HG03565 (cell line): ENCODE measurements at regions not wholly inside any gene's neighbourhood (a gene's known extent, or its start where the extent isn't known, plus 50 kb on each side); places are given as distances from the start of the nearest gene placed in this dataset.

Source experiments
- ATAC-seq: cut with Tn5 transposase; IDR thresholded peaks from one replicate; pipeline ENCODE4 v1.9.1; 2021; ENCODE audit warnings: mild to moderate bottlenecking, moderate library complexity; ENCODE audit not compliant: unreplicated experiment

GRCh38 chr4:174438711-174439110 lies 83.6 kb downstream of the HPGD start:
- ATAC-seq = no peak

GRCh38 chr4:174437749-174438148 lies 84.5 kb downstream of the HPGD start:
- ATAC-seq = no peak

- ATAC-seq = no peak
Measured at GRCh38 chr4:174437324-174437723, 85.0 kb downstream of the HPGD start.

DNA sequence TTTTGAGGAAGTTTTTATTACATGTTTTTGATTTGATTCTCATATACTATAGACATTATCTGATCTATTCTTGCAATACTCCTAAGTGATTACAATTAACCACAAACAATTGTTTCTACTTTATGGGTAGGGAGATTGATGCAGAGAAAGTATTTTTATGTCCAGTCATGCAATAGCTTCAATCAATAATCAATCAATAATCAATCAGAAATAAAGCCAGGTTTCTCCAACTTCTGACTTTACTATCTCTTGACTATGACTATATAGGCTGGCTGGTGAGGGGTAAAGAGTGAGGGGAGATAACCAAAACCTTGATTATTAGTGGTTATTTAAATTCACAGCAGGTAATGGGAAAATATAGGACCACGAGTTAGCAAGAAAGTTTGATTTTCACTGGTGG lies 85.9 kb downstream of the HPGD start:
- no peak for ATAC-seq

DNA sequence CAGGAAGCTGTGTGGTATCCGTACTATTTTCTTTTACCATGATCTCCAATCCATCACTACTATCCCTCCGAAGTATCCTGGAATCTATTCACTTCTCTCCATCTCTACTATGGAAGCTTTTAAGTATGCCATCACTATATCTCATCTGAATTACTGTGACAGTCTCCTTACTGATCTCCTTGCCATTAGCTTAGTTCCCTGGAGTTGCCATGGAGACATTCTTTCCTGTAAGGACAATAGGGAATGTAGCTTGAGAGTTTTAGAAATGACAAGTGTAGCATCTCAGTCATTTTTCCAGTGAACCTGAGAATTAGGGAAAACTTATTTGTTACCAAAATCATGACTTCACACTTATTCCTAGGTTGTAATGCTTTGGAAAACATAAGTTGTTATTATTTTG lies 86.3 kb downstream of the HPGD start:
- ATAC-seq = no peak

- ATAC-seq = no peak
Measured at GRCh38 chr4:174434455-174434854, 87.8 kb downstream of the HPGD start.

DNA sequence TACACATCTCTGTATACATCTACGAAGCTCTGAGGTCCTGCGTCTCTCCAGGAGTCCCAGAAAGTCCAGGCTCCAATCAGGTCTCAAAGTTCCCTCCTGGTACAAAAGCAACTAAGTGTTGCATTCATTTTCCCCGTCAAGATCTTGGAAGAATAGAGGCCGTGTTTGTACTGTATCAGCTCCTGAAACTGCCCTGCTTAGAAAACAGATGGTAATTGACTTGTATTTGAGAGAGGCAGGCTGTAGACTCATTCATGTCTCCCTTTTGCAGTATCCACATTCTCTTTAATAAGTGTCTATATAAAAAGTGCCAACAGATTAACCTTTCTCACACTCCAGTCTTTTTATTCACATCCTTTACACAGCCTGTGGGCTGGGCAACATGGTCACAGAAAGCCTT lies 91.7 kb downstream of the HPGD start:
- ATAC-seq = no peak

DNA sequence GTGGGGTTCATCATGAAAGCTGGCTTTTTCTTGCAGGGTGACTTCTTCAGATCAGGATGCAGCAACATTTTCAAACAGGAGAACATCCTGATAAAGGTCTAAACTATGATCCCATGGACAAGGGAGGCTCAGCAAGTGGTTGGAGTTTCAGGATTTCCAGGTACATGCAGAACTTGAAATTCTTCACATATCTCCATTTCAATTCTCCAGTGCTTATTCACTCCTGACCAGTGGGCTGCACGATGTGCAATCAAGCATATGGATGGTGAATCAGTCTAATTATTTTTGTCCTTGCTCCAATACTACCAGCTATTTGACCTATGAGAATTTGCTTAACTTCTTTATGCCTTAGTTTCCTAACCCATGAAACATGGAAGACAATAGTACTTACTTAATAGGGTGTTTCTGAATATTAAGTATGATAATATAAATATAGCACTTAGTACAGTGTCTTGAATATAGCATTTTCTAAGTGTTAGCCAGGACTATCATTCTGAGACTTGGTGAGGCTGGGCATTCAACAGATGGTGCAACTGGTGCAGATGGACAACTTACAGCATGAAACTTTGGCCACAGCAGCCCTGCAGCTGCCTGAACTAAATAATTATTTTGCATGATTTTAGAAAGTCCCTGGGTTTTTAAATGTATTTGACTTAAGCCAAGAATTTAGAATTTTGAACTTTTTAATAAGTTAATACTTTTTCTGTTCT lies 92.4 kb downstream of the HPGD start:
- no peak for ATAC-seq

- ATAC-seq = no peak
Measured at GRCh38 chr4:174427571-174428140, 94.6 kb downstream of the HPGD start.

- no peak for ATAC-seq
Measured at GRCh38 chr4:174425669-174426068, 96.6 kb downstream of the HPGD start.

DNA sequence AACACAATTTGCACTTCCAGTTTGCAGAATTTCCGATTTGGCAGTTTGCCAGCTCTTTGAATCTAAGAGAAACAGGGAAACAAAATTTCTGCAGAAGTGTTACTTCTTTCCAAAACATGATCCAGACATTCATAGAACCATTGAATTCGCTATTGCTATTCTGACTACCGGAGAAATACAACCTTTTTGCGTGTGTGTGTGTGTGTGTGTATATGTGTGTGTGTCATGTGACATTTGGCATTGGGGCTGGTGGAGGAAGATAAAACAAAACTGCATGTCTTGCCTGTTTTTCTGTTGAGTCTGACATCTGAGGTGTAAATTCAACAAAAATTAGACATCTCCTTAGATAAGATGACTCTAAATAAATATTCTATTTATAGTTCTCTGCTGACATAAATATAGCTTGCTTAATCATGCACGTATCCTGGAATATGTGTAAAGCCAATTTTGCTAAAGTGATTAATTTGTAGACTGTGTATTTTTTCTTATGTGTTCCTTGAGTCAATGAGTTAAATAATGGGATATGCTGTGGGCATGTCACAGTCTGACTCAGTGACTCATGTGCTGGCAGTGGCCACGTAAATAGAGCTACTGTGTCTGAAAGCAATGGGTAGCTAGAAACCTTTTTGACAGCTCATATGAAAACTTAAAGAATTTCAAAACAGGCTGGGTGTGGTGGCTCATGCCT lies 98.9 kb downstream of the HPGD start:
- peak; percentile 78 for ATAC-seq

DNA sequence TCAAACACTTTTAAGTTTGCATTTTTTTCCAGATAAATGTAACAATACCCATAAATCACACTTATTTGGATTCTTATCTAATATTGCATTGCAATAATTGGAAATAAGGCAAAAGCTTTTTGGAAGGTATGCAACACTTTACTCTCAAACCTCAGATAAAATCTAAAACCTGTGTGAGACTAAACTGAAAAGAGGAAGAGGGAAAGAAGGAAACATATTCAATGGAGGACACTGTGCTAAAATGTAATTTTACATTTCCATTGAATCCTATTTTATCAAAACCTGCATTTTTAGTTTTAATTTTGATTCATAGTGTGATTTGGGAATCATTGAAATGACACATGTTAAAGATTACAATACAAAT lies 99.4 kb downstream of the HPGD start:
- no peak for ATAC-seq

DNA sequence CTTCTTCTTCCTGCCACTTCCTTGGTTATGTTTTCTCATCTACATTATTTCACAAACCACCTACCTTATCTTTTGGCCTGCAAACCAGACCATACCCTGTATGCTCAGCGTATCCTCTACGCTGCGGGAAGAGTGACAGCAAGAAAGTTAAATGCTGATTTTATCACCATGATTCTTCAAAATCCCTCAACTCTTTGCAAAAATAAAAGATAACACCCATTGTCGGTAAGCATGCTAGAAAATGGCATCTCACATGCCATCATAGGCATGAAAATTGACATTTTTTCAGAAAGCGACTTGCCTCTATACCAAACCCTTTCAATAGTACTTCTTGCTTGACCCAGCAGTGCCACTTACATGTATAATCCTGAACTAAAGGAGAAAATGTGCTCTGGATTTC lies 102.0 kb downstream of the HPGD start:
- no peak for ATAC-seq

DNA sequence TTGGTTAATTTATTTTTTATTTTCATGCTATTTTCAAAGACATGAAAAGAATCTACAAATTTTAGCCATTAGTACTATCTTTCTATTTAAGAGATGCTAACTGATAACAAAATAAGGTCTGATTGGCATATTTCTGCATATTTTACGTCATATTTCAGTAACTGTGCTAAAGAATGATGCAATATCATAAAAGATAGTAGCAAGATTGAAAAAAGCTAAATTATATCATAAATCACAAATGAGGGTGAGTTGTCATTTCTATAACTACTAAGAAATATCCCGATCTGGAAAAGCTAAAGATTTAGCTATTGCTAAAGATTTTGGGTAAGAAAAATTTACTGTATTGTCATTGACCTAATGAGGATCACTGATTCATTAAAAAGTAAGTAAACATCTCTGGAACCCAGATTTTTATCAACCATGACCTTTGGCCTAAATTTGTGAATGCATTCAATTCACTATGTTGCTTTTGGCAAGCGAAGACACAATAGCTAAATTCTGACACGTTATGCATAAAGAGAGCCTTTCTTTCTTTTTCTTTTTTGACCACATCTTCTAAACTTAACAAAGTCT lies 103.6 kb downstream of the HPGD start:
- ATAC-seq = no peak

DNA sequence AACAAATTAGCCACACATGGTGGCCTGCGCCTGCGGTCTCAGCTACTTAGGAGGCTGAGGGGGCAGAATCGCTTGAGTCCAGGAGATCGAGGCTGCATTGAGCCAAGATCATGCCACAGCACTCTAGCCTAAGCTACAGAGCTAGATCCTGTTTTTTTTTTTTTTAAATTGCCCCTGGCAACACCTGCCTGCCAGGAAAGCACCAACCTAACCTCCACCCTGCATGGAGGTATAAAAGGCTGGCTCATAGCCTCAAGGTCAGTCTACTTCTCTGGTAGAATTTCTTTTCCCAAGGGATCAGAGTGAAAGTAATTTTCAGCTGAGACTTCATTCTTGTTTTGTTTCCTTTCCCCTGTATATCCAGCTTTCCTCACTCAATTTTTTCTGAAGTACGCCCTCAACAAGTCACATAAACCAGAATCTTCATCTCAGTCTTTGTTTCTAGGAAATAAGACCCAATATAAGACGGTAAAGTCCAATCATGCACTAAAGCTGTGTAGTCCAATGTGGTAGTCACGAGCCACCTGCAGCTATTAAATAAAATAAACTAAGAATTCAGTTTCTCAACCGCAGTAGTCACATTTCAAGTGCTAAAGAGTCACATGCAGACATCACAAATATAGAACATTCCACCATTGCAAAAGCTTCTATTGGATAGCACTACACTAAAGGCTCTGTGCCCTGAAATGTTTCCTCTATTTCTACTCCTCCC lies 113.3 kb downstream of the HPGD start:
- ATAC-seq = no peak

DNA sequence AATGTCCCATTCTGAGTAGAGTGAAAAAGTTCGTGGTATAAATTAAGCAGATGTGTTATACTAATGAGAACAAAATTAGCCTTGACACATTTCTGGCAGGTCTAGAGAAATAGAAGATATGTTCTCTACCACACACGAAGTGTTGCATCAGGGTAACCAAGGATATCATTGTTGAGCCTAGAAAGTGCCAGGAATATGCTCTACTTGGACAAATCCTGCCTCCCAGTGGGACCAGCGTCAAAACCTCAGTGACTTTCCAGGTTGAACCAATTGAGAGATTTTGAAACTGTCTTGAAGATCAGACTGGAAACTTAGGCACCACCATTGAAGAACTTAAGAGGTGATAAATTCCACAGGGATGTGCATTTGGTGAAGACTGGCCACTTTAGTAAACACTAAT lies 115.9 kb downstream of the HPGD start:
- ATAC-seq = no peak

DNA sequence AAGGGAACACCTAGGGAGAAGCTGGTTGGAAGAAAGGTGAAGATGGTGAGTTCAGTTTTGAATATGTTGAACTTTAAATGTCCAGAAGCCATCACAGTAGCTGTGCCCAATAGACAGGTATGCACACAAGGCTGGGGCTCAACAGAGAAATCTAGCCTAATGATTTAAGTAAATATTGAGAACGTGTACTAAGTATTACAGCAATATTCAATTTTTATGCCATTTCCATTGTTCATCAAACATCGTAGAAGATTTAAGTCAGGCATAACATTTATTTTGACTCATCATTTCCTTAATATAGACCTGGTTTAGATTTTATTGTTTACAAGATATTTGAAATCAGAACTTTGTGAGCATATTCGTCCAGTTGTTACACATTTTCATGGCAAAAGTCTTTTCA lies 116.4 kb downstream of the HPGD start:
- ATAC-seq = no peak

GRCh38 chr4:174404677-174405076 lies 117.6 kb downstream of the HPGD start:
- ATAC-seq = no peak

DNA sequence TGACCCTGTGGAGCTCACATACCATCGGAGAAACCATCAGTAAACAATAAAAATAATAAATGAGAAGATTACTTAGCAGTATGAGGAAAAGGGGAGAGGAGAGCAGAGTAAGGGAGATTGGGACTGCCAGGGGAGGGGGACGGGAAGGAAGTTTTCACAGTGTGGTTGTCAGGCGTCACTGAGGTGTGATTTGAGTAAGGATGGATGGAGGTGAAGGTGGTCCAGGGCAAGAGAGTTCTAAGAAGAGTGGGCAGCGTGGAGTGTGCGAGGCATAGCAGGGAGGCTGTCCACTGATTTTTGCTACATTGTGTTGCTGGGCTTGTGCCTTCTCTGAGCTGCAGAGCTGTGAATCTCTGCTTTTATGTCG lies 119.1 kb downstream of the HPGD start:
- ATAC-seq = no peak

DNA sequence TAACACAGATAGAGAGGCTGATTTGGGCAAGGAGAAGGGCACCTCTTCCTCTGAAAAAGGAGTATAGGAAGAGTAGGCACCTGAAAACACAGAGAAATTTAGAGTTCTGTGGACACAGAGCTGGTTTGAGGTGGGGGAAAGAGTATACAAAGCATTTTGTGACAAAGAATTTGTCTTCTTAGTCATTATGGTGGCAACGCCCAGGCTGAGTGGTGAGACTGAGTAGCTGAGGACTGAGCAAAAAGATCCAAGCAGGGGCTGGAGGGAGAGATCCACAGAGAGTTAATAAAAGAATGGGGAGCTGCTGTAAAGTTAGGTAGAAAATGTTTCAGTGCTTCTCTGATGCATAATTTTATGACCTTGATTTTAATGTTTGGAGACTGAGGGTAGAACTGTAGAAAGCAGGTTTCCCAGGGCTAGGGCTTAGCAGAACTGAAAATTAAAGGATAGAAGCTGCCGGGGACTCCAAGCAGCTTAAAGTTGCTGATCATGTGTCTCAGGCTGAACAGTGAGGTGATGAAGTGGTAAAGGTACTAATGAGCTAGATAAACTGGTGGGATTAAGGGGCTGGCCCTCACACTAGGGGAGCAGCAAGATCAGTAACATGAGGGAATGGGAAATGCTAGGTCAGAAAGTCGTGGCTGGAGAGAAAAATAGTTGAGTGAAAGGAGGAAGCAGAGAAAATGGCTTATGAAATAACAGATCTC lies 118.9 kb downstream of the CEP44 start:
- ATAC-seq = no peak
